ENCODE measurements at regions not wholly inside any gene's neighbourhood (a gene's known extent, or its start where the extent isn't known, plus 50 kb on each side); places are given as distances from the start of the nearest gene placed in this dataset.

DNA sequence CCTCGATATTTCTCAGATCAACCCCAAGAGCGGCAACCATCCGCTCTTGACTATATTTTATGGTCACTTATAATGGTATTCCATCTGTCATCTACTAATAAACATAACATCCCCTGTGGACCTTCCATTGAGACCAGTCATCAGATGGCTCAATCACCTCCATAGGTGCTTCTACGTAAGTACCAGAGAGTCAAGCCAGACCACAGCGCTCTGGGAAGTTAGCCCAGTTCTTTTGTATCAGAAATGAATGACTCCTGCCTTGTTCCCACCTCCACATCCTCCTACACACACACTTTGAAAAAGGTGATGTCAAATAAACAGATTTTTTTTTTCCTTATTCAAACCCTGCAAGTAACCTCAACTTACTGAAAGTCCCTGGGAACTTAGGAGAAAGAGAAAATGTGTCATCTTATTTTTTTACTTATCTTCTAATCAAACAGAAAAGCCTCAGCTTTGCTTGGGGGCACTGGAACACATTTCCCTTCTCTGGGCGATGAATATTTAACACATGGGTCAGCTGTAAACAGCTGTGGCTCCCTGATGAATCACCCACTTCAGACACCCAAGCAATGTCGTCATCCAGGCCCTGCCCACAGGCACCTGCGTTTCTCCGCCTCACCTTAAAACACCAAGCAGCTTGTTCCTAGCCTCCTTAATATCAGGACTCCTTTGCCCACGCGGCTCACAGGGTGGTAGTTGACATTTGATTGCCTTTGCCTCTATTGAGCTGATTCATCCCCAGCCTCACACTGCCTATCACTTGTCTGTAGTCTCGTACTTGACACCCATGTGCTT is 121.4 kb upstream of the LY86 start:
- Histone ChIP-seq H3K36me3 (replicated peaks in 1 of 2; ENCODE audit: control insufficient read depth in 1 of 2, insufficient read depth in 2 of 2, low read length in 2 of 2) (no peaks in the 10 kb centered on the region), H2AFZ (ENCODE audit: insufficient read depth, low read depth, low read length, poor library complexity, severe bottlenecking) (peak overlapping the region; percentile 8), H3K4me2 (replicated peaks; ENCODE audit: extremely low read depth, low read length, poor library complexity, severe bottlenecking) (no peak overlapping the region), H3K27me3 (ENCODE audit: control insufficient read depth in 2 of 2, insufficient read depth in 2 of 2, low read length in 2 of 2) (no peaks in the 10 kb centered on the region), H3K79me2 (ENCODE audit: insufficient read depth, low read length) (no peaks in the 10 kb centered on the region), H3K4me1 (ENCODE audit: control insufficient read depth in 1 of 2, insufficient read depth in 2 of 2, low read length in 2 of 2) (peaks cover 28 to 30% of the 10 kb centered on the region in 2 donors), H4K20me1 (ENCODE audit: insufficient read depth, low read length) (no peaks in the 10 kb centered on the region), H3K9ac (ENCODE audit: insufficient read depth, low read length, poor library complexity, severe bottlenecking) (no peak overlapping the region), H3K4me3 (replicated peaks in 1 of 3; ENCODE audit: low read depth in 2 of 3, low read length in 3 of 3) (no peak overlapping the region), H3K9me3 (replicated peaks in 1 of 2; ENCODE audit: control insufficient read depth in 1 of 2, insufficient read depth in 1 of 2, low read length in 2 of 2) (peaks cover 0 to 4% of the 10 kb centered on the region in 2 donors), H3K27ac (ENCODE audit: low read depth in 1 of 2, low read length in 2 of 2) (no peak overlapping the region)
- Mint-ChIP-seq H3K27ac (peak overlapping the region in 2 of 7 donors; percentile 46 to 86), H3K27me3 (ENCODE audit: low read depth in 3 of 3) (peaks cover 0 to 6% (median 3%) of the 10 kb centered on the region in 3 donors), H3K4me1 (peaks cover 36% of the 10 kb centered on the region), H3K9me3 (peaks cover 6 to 11% (median 8%) of the 10 kb centered on the region in 7 donors), H3K4me3 (no peak overlapping the region), H3K36me3 (peaks cover 2 to 4% of the 10 kb centered on the region in 2 donors)
- peak in 1 of 3 donors; percentile 41 for DNase-seq
- intact Hi-C loops (cut with micrococcal nuclease): no loop called here
- 60% methylated on average over 4 of the region's 12 CpGs for WGBS (ENCODE audit: insufficient coverage)
- TF ChIP-seq, protein P1, sequence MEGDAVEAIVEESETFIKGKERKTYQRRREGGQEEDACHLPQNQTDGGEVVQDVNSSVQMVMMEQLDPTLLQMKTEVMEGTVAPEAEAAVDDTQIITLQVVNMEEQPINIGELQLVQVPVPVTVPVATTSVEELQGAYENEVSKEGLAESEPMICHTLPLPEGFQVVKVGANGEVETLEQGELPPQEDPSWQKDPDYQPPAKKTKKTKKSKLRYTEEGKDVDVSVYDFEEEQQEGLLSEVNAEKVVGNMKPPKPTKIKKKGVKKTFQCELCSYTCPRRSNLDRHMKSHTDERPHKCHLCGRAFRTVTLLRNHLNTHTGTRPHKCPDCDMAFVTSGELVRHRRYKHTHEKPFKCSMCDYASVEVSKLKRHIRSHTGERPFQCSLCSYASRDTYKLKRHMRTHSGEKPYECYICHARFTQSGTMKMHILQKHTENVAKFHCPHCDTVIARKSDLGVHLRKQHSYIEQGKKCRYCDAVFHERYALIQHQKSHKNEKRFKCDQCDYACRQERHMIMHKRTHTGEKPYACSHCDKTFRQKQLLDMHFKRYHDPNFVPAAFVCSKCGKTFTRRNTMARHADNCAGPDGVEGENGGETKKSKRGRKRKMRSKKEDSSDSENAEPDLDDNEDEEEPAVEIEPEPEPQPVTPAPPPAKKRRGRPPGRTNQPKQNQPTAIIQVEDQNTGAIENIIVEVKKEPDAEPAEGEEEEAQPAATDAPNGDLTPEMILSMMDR (IDR thresholded peaks at IDR 0.05): no peak

DNA sequence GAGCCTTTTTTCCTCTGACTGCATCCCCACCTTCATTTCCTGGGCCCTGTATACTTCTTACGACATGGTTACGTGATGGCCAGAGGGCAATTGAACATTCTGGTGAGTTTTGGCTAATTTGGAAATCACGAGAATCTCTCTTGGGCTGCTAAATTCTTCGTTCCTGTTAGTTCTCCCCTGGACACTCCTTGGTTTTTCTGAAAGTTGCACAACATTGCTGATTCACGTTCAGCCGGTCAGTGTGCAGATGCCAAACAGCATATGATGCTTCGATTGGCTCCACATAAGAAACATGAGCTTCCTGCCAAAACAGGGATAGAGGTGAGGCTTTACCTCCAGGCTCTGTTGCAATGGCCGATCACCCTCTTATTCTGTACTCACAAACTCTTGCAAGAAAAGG is 119.4 kb upstream of the LY86 start:
- Histone ChIP-seq H3K4me3 (replicated peaks in 1 of 3; ENCODE audit: low read depth in 2 of 3, low read length in 3 of 3) (peak overlapping the region in 1 of 3 experiments; percentile 26), H3K27ac (ENCODE audit: low read depth in 1 of 2, low read length in 2 of 2) (peak overlapping the region in 1 of 2 donors; percentile 53), H3K9ac (ENCODE audit: insufficient read depth, low read length, poor library complexity, severe bottlenecking) (no peak overlapping the region), H2AFZ (ENCODE audit: insufficient read depth, low read depth, low read length, poor library complexity, severe bottlenecking) (no peak overlapping the region), H3K4me2 (replicated peaks; ENCODE audit: extremely low read depth, low read length, poor library complexity, severe bottlenecking) (peak overlapping the region; percentile 45), H3K36me3 (replicated peaks in 1 of 2; ENCODE audit: control insufficient read depth in 1 of 2, insufficient read depth in 2 of 2, low read length in 2 of 2) (no peaks in the 10 kb centered on the region), H3K4me1 (ENCODE audit: control insufficient read depth in 1 of 2, insufficient read depth in 2 of 2, low read length in 2 of 2) (peaks cover 33 to 35% of the 10 kb centered on the region in 2 donors), H3K9me3 (replicated peaks in 1 of 2; ENCODE audit: control insufficient read depth in 1 of 2, insufficient read depth in 1 of 2, low read length in 2 of 2) (peaks cover 0 to 4% of the 10 kb centered on the region in 2 donors), H4K20me1 (ENCODE audit: insufficient read depth, low read length) (no peaks in the 10 kb centered on the region), H3K27me3 (ENCODE audit: control insufficient read depth in 2 of 2, insufficient read depth in 2 of 2, low read length in 2 of 2) (no peaks in the 10 kb centered on the region), H3K79me2 (ENCODE audit: insufficient read depth, low read length) (no peaks in the 10 kb centered on the region)
- peaks cover 41% of the 10 kb centered on the region for H3K4me1 Mint-ChIP-seq
- peak overlapping the region in 1 of 2 donors; percentile 39 for H3K4me3 Mint-ChIP-seq
- H3K27me3 Mint-ChIP-seq (ENCODE audit: low read depth in 3 of 3): peaks cover 0 to 3% (median 3%) of the 10 kb centered on the region in 3 donors
- DNase-seq: peak; percentile 69 to 88 (median 75)
- TF ChIP-seq, protein P1 (IDR thresholded peaks at IDR 0.05): no peak
- H3K36me3 Mint-ChIP-seq: peaks cover 0 to 4% of the 10 kb centered on the region in 2 donors
- peaks cover 3 to 10% (median 6%) of the 10 kb centered on the region in 7 donors for H3K9me3 Mint-ChIP-seq
- intact Hi-C loops (cut with micrococcal nuclease): no loop called here
- peak overlapping the region; percentile 51 to 93 (median 84) for H3K27ac Mint-ChIP-seq
- WGBS (ENCODE audit: insufficient coverage): 0% methylated on average over 5 of the region's 8 CpGs

Measured in CD14-positive monocyte (primary cell).